Loucy (cell line): ENCODE measurements at regions not wholly inside any gene's neighbourhood (a gene's known extent, or its start where the extent isn't known, plus 50 kb on each side); places are given as distances from the start of the nearest gene placed in this dataset.

Experiments used
- CTCF ChIP-seq: fragments of 200-600 bp; sonication (generic); conservative IDR thresholded peaks from 2 replicates; pipeline ENCODE4 v1.5.1; 2014; ENCODE audit warnings: mild to moderate bottlenecking, antibody characterized with exemption, low read length
- EZH2phosphoT487 ChIP-seq: fragments of 200-600 bp; IDR thresholded peaks from 2 replicates; pipeline ENCODE4 v1.6.1; 2018; ENCODE audit warnings: antibody characterized with exemption, mild to moderate bottlenecking, moderate library complexity, borderline replicate concordance

- TF ChIP-seq CTCF (no peak), EZH2phosphoT487 (no peak)
These were observed 83.6 kb upstream of the LHX5 start for GRCh38 chr12:113555226-113555625.
